Hepatocyte (in vitro differentiated cells): ENCODE measurements at regions not wholly inside any gene's neighbourhood (a gene's known extent, or its start where the extent isn't known, plus 50 kb on each side); places are given as distances from the start of the nearest gene placed in this dataset.

Experiments used
- DNase-seq: peaks from one replicate; pipeline ENCODE4 v3.0.0-alpha.2; 2016; ENCODE audit warnings: low spot score
- H2AFZ ChIP-seq: fragments of 200-600 bp; sonication (generic); 2 replicates; pipeline ENCODE4 v1.6.0; 2016; ENCODE audit warnings: antibody characterized with exemption, mild to moderate bottlenecking
- H3K27ac ChIP-seq: fragments of 200-600 bp; sonication (generic); 2 replicates; pipeline ENCODE4 v1.5.1; 2016; ENCODE audit warnings: mild to moderate bottlenecking
- H3K27me3 ChIP-seq: fragments of 200-600 bp; sonication (generic); 2 replicates; pipeline ENCODE4 v1.6.1; 2016
- H3K36me3 ChIP-seq: fragments of 200-600 bp; sonication (generic); replicated peaks from 2 replicates; pipeline ENCODE4 v1.5.1; 2016; ENCODE audit warnings: low read depth; ENCODE audit not compliant: insufficient read depth
- H3K4me1 ChIP-seq: fragments of 200-600 bp; sonication (generic); 2 replicates; pipeline ENCODE4 v1.5.1; 2016; ENCODE audit warnings: mild to moderate bottlenecking, moderate library complexity; ENCODE audit not compliant: insufficient read depth
- H3K4me2 ChIP-seq: fragments of 200-600 bp; sonication (generic); 2 replicates; pipeline ENCODE4 v1.6.0; 2016
- H3K4me3 ChIP-seq: fragments of 200-600 bp; sonication (generic); 2 replicates; pipeline ENCODE4 v1.5.1; 2016; ENCODE audit warnings: mild to moderate bottlenecking
- H3K79me2 ChIP-seq: fragments of 200-600 bp; sonication (generic); 2 replicates; pipeline ENCODE4 v1.6.0; 2017; ENCODE audit warnings: mild to moderate bottlenecking
- H3K9me2 ChIP-seq: fragments of 200-600 bp; sonication (generic); replicated peaks from 2 replicates; pipeline ENCODE4 v1.6.0; 2017; ENCODE audit warnings: mild to moderate bottlenecking; ENCODE audit not compliant: insufficient read depth
- H3K9me3 ChIP-seq: fragments of 200-600 bp; sonication (generic); 2 replicates; pipeline ENCODE4 v1.5.1; 2016; ENCODE audit warnings: low read depth, mild to moderate bottlenecking
- H4K20me1 ChIP-seq: fragments of 200-600 bp; sonication (generic); 2 replicates; pipeline ENCODE4 v1.6.0; 2016; ENCODE audit warnings: mild to moderate bottlenecking; ENCODE audit not compliant: insufficient read depth, poor library complexity, severe bottlenecking
- CTCF ChIP-seq: fragments of 200-600 bp; sonication (generic); IDR thresholded peaks from 2 replicates; pipeline ENCODE4 v1.5.1; 2016; ENCODE audit warnings: antibody characterized with exemption, mild to moderate bottlenecking; ENCODE audit not compliant: poor library complexity
- EZH2 ChIP-seq: fragments of 200-600 bp; sonication (generic); IDR thresholded peaks from 2 replicates; pipeline ENCODE4 v1.6.1; 2016; ENCODE audit warnings: antibody characterized with exemption, mild to moderate bottlenecking, borderline replicate concordance
- EZH2phosphoT487 ChIP-seq: fragments of 200-600 bp; sonication (generic); IDR thresholded peaks from one replicate; pipeline ENCODE4 v1.6.1; 2018; ENCODE audit warnings: antibody characterized with exemption, mild to moderate bottlenecking, low read depth, moderate library complexity; ENCODE audit not compliant: unreplicated experiment, severe bottlenecking
- WGBS: methylation state at CpG from one replicate; pipeline ENCODE4 v1.1.6; 2016; ENCODE audit warnings: low lambda C conversion rate; ENCODE audit errors: missing lambda C conversion rate; 5-methylcytosine and 5-hydroxymethylcytosine counted together

GRCh38 chr1:199675937-199676336 lies 351.6 kb upstream of the NR5A2 start:
- Histone ChIP-seq H3K27ac (no peak overlapping the region), H3K9me3 (no peaks in the 10 kb centered on the region), H3K9me2 (no peaks in the 10 kb centered on the region), H3K27me3 (no peaks in the 10 kb centered on the region), H3K4me2 (no peak overlapping the region), H3K4me3 (no peak overlapping the region), H3K36me3 (no peaks in the 10 kb centered on the region), H3K79me2 (no peaks in the 10 kb centered on the region), H3K4me1 (no peaks in the 10 kb centered on the region), H4K20me1 (no peaks in the 10 kb centered on the region), H2AFZ (no peak overlapping the region)
- DNase-seq, result no peak
- TF ChIP-seq EZH2phosphoT487, result no peak
- TF ChIP-seq EZH2, result no peak
- no peak for TF ChIP-seq CTCF
- 96% methylated on average over 3 of the region's 3 CpGs for WGBS

- no peak overlapping the region for H3K4me3 ChIP-seq
- no peak overlapping the region for H3K27ac ChIP-seq
- no peaks in the 10 kb centered on the region for H4K20me1 ChIP-seq
- no peaks in the 10 kb centered on the region for H3K9me3 ChIP-seq
- H3K4me2 ChIP-seq, result no peak overlapping the region
- H3K9me2 ChIP-seq, result no peaks in the 10 kb centered on the region
- no peaks in the 10 kb centered on the region for H3K36me3 ChIP-seq
- TF ChIP-seq CTCF (no peak), EZH2phosphoT487 (no peak), EZH2 (no peak)
- H3K4me1 ChIP-seq, result no peaks in the 10 kb centered on the region
- no peak for DNase-seq
- H2AFZ ChIP-seq, result no peak overlapping the region
- 27% methylated on average over 1 of the region's 1 CpG for WGBS
- no peaks in the 10 kb centered on the region for H3K27me3 ChIP-seq
- no peaks in the 10 kb centered on the region for H3K79me2 ChIP-seq
Measured at GRCh38 chr1:199678771-199679170, 348.7 kb upstream of the NR5A2 start.

- Histone ChIP-seq H3K9me3 (no peaks in the 10 kb centered on the region), H3K4me1 (no peaks in the 10 kb centered on the region), H3K27ac (no peak overlapping the region), H3K79me2 (no peaks in the 10 kb centered on the region), H3K27me3 (no peaks in the 10 kb centered on the region), H4K20me1 (no peaks in the 10 kb centered on the region), H3K36me3 (no peaks in the 10 kb centered on the region), H2AFZ (no peak overlapping the region), H3K9me2 (no peaks in the 10 kb centered on the region), H3K4me2 (no peak overlapping the region), H3K4me3 (no peak overlapping the region)
- no peak for DNase-seq
- TF ChIP-seq EZH2phosphoT487 (no peak), EZH2 (no peak), CTCF (no peak)
Measured at GRCh38 chr1:199682081-199682480, 345.4 kb upstream of the NR5A2 start.

- H3K27ac ChIP-seq, result no peak overlapping the region
Measured at GRCh38 chr1:199684686-199685273, 342.7 kb upstream of the NR5A2 start.

More at GRCh38 chr1:199684686-199685273, 342.7 kb upstream of the NR5A2 start:
- Histone ChIP-seq H3K4me2 (no peak overlapping the region), H4K20me1 (no peaks in the 10 kb centered on the region), H3K4me3 (no peak overlapping the region), H3K36me3 (no peaks in the 10 kb centered on the region), H2AFZ (no peak overlapping the region), H3K79me2 (no peaks in the 10 kb centered on the region), H3K9me2 (no peaks in the 10 kb centered on the region), H3K9me3 (no peaks in the 10 kb centered on the region), H3K4me1 (no peaks in the 10 kb centered on the region), H3K27me3 (no peaks in the 10 kb centered on the region)
- 81% methylated on average over 1 of the region's 1 CpG for WGBS
- no peak for TF ChIP-seq EZH2
- peak; percentile 82 for TF ChIP-seq CTCF
- no peak for TF ChIP-seq EZH2phosphoT487
- peak; percentile 71 for DNase-seq
